Uterus (tissue), 2 donors: ENCODE measurements at regions not wholly inside any gene's neighbourhood (a gene's known extent, or its start where the extent isn't known, plus 50 kb on each side); places are given as distances from the start of the nearest gene placed in this dataset.

Experiments used
- POLR2A ChIP-seq, 2 donors: fragments of 450-650 bp; IDR thresholded peaks; one replicate each; pipeline ENCODE4 v1.6.1; 2016; ENCODE audit warnings: antibody characterized with exemption in 2 of 2, mild to moderate bottlenecking in 1 of 2, moderate library complexity in 1 of 2
- TF ChIP-seq, protein P1 (sequence below), 4 experiments: fragments of 200-600 bp in 2 of 4; fragments of 450-650 bp in 2 of 4; sonication (generic) in 2 of 4; IDR thresholded peaks; one replicate each; pipeline ENCODE4 v1.5.1; 2016 to 2019; ENCODE audit warnings: antibody characterized with exemption in 4 of 4, mild to moderate bottlenecking in 2 of 4, moderate library complexity in 1 of 4

- TF ChIP-seq, protein P1, sequence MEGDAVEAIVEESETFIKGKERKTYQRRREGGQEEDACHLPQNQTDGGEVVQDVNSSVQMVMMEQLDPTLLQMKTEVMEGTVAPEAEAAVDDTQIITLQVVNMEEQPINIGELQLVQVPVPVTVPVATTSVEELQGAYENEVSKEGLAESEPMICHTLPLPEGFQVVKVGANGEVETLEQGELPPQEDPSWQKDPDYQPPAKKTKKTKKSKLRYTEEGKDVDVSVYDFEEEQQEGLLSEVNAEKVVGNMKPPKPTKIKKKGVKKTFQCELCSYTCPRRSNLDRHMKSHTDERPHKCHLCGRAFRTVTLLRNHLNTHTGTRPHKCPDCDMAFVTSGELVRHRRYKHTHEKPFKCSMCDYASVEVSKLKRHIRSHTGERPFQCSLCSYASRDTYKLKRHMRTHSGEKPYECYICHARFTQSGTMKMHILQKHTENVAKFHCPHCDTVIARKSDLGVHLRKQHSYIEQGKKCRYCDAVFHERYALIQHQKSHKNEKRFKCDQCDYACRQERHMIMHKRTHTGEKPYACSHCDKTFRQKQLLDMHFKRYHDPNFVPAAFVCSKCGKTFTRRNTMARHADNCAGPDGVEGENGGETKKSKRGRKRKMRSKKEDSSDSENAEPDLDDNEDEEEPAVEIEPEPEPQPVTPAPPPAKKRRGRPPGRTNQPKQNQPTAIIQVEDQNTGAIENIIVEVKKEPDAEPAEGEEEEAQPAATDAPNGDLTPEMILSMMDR (IDR thresholded peaks at IDR 0.05), result no peak
- TF ChIP-seq POLR2A (IDR thresholded peaks at IDR 0.05), result no peak
Observed at GRCh38 chr3:175890066-175890465, 1030.9 kb downstream of the NAALADL2 start.
